ENCODE measurements at regions not wholly inside any gene's neighbourhood (a gene's known extent, or its start where the extent isn't known, plus 50 kb on each side); places are given as distances from the start of the nearest gene placed in this dataset.
"Not testable (repeated sequence)": the region's sequence is repeated elsewhere in the genome, so short reads cannot be mapped to it uniquely, and the experiment has no call there.

DNA sequence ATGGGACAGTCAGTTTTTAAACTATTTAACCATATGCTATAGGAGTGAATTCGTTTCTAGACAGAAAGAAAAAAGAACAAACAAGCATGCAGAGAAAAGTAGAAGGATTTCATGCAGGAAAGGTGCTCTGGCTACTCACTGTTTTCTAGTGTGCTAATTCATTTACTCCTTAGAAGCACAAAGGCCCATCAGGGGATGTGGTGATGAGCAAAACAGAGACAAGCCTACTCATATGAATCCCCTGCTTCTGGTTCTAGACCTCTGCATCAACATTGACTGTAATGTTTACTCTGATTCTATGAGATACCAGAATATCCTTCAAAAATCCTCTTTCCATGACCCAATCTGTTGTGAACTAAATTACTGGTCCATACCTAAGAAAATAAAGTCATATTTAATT is 801.9 kb downstream of the PLOD2 start:
- no peak for DNase-seq

DNA sequence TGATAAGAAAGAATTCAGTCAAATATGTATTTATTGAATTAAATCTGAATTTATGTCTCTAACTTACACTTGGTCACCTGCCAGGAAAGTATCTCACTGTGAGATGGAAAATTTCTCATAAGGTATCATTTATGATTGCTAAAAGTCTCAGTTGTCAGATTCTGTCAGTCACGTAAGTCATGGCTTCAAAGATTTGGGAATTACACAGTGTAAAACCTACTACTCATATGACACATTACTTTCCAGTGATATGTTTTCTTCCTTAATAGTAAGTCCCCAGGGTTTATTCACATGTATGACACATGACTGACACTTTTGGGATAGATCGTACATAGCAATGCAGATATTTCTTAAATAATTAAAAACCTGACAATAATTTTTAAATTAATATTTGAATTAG is 792.2 kb downstream of the PLOD2 start:
- DNase-seq: no peak

DNA sequence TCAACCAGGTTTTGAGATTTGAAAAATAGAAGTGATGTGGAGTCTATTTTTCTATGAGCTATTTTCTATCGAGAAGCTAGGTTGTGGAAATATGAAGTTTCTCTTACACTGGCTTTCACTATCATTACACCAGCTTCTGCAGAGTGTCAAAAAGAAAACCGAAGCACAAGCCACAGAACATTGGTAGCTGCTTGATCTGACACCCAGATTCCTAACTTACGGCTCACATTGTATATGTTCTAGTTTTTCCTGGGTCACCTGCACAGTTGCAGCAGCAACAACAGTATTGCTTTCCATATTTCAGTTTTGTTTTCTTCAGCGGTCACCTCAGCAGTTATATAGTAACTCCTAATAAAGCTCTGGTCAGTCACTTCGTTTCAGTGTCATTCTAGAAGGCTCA is 790.1 kb downstream of the PLOD2 start:
- DNase-seq: no peak

DNA sequence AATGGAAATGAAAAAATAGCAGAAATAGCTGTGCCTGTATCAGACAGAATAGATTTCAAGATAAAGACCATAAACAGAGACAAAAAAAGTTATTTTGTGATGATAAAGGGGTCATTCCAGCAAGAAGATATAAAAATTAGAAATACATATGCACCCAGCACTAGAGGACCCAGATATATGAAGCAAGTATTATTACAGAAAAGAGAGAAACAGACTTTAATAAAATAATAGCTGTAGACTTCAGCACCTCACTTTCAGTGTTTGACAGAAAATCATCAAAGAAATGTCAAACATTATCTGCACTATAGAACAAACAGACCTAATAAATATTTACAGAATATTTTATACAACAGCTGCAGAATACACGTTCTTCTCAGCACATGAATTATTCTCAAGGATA is 783.7 kb downstream of the PLOD2 start:
- DNase-seq: no peak

DNA sequence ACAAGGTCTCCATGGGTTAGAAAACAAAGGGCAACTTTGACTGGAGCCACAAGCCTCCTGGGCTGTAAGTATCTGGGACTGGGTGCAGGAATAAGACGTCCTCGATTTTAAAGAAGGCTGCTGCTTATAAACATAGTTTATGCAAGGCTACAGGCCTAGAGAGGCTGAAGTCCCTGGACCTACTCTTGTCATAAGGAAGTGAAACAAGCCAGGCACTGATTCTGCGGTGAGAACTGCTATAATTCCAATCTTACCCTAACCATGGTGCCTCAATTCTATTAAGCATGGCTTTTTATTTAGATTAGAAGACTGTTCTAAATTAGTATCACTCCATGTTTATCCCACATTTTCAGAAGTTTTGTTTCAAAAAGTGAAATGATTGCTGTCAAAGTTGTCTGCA is 777.6 kb downstream of the PLOD2 start:
- no peak for DNase-seq

DNA sequence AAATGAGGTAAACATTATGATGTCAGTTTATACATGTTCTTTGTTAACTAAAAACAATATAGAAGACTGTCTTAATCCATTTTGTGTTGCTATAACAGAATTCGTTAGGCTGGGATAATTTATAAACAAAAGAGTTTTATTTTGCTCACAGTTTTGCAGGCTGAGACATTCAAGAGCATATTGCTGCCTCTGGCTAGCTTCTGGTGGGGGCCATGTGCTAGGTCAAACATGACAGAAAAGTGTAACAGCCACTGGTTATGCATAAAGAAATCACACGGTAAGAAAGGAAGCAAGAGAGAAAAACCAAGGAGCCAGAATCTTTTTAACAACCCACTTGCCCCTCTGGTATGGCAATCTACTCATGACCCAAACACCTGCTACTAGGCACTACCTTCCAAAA is 776.7 kb downstream of the PLOD2 start:
- no peak for DNase-seq

DNA sequence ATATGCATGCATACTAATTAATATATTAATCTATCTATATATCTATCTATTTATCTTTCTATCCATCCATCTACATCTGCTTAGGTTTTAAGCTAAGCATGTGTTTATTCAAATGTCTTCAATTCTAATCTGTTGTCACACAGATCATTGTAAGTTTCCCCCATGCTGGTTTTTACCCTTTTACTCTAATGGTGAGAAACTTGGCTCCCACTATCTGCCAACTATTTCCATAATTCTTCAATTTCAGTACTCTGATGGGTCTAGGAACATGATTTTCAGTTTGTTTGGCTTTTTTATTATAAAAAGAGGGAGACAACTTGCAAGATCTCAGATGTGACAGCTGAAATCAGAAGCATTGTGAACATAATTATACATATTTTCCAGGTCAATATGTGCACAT is 773.8 kb downstream of the PLOD2 start:
- no peak for DNase-seq

DNA sequence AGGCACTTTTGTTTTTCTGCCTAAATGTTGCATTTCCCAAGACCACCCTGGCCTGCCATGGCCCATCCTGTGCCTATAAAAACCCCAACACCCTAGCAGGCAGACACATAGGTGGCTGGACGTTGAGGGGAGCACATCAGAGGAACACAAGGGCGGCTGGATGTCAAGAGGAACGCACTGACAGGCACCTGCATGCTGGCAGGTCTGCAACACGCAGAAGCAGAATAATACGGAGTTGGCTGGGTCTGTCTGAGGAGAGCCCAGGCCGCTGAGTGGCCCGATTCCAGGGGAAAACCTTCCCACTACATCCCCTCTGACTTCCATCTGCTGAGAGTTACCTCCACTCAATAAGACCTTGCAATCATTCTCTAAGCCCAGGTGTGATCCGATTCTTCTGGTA is 765.6 kb downstream of the PLOD2 start:
- no peak for DNase-seq

DNA sequence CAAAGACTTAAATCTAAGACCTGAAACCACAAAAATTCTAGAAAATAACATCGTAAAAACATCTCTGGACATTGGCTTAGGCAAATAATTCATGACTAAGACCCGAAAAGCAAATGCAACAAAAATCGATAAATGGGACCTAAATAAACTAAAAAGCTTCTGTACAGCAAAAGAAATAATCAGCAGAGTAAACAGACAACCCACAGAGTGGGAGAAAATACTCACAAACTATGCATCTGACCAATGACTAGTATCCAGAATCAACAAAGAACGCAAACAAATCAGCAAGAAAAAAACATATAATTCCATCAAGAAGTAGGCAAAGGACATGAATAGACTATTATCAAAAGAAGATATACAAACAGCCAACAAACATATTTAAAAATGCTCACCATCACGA is 749.4 kb downstream of the PLOD2 start:
- DNase-seq: no peak

DNA sequence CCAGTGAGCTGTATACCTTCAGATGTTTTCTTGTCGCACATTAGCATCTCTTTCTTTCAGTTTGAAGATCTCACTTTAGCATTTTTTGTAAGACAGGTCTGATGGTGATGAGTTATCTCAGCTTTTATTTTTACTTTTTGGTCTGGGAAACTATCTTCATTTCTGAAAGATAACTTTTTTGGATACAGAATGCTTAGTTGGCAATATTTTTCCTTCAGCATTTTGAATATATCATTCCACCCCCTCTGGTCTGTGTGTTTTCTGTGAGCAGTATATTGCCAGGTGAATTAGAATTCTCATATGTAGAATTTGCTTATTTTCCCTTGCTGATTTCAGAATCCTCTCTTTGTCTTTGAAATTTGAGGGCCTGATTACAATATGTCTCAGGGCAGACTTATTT is 743.3 kb downstream of the PLOD2 start:
- no peak for DNase-seq

DNA sequence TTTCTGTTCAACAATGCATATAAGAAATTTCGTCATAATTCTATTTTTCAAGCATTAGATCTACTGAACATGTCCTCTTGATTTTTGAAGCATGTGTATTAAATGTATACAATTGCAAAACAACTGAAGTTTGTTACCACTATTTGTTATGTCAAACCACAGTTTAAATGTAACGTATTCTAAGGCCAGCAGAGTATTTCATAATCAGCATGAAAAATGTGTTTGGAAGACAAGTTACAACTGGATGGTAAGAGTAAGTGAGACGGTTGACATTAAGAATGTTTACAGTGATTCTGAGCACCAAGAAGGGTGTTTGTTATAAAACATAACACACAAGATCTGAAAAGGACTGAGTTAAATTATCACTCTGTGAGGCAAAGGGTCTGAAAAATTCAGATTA is 738.4 kb downstream of the PLOD2 start:
- DNase-seq: no peak

DNA sequence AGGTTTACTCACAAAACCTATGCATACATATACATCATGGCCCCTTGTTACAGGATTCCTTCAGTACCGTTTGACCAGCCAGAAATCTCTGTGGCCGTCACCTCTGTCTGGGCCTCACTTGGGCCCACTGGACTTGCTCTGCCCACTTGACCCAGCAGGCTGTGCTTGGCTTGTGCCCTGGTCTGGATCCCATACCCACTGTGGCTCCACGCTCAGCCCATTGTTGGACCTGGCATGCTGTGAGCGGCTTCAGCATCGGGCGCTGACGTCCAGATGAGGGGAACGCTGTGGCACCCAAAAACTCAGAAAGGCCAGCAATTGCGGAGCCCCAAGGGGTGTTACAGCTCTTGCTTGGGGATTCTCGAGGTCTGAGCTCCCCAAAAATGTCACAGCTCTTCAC is 733.6 kb downstream of the PLOD2 start:
- no peak for DNase-seq

DNA sequence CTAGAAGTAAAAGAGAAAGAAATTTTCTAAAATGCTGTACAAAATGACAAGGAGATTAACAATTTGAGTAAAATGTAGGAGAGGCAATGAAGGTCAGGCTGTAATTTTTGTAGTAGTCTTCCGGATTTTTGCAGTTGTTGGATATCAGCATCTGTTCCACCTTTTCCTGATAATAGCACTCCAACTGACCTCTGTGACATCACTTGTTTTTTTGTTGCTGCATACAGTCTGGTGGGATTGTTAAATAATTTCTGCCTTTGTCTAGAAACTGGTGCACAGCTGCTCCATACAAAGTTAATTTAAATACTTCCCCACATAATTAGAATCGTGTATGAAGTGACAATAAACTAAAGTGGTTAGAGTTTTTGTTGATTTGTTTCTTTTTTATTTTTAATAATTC is 731.4 kb downstream of the PLOD2 start:
- DNase-seq: no peak

DNA sequence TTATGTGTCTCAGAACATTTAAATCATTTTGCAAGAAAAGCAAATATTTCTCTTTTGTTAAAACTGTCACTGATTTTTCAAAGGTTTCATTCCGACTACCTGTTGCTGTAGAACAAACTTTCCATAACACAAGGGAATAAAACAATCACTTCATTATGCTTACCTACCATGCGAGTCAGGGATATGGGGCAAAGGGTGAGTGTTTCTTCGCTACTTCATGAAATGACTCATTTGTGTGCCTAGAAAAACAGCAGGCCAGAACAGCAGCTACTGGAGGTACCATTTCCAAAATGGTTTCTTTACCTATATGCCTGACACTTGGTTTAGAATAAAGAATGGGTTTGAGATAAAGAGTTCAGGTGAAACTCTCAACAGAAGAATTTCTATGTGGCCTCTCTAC is 712.5 kb downstream of the PLOD2 start:
- DNase-seq: no peak

DNA sequence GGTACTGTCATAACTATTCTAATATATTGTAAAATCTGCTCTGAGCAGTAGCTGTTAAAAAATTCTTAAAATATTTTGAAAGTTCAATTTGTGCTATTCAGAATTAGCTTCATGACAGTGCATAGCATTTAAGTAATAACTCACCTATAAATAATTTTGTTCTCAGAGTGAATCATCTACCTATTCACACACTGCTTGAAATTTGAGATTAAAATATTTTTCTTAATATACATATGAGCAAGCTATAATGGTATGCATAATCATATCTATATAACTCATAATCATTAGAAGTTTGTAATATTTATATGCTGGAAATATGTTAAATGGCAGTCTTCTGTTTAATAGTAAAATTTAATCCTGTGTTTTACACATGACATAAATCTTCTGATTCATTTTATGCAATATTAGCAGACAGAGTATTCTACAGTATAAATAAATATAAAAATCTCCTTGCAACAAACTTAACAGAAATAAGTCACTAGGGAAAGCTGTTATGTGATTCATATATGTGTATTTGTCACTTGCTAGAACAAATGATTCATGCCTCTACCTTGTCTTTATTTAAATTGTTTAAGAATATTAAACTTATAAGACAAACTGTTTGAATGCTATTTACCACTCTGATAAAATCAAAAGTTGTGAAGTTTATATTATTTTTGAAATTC is 710.8 kb downstream of the PLOD2 start:
- no peak for DNase-seq

DNA sequence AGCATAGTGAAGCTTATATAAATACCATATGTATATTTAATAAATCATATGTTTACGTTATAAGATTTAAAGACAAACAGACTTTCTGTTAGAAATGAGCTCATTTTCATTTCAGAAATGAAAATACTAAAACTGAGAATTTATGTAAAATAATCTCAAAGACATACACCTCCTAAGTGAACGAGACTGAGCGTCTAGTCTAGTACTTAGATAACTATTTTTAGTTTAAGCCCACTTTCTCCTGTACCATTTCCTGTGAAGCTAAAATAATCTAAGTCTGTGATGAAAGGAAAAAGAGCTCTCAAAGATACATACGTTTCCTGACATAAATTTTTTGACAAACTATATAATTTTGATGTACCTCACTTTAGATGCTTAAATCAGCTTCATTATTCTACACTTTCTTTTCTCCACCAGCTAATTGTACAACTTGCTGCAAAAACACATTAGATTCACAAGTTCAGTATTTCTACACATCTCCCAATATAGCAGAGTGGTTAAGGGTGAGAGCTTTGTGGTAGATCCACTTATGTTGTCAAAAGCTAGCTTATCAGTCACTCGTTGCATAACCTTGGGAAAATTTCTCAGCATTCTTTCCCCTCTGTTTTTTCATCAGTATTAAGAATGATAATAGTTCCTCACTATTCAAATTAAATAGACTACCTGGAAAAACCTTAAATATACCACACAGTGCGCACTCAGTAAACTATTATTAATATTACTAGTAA is 703.0 kb downstream of the PLOD2 start:
- DNase-seq: no peak

DNA sequence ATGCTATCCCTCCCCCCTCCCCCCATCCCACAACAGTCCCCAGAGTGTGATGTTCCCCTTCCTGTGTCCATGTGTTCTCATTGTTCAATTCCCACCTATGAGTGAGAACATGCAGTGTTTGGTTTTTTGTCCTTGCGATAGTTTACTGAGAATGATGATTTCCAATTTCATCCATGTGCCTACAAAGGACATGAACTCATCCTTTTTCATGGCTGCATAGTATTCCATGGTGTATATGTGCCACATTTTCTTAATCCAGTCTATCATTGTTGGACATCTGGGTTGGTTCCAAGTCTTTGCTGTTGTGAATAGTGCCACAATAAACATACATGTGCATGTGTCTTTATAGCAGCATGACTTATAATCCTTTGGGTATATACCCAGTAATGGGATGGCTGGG is 701.3 kb downstream of the PLOD2 start:
- DNase-seq: not testable (repeated sequence)

DNA sequence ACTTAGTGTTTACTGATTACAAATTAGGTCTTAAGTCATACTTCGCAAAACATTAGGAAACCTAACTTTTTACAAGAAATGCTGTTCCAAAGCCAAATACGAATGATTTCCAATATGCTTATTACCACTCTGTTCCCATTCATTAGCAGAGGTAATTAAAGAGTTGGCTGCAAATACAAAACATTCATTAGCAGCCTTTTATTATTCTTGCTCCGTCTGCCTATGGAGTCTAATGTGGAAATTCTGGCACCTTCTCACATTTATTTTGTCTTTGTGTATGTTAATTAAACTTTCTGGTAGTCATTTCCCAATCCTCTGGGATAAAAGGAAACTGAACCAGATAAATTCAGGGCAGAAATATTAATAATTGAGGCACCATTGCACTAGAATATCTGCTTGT is 689.0 kb downstream of the PLOD2 start:
- DNase-seq: no peak

DNA sequence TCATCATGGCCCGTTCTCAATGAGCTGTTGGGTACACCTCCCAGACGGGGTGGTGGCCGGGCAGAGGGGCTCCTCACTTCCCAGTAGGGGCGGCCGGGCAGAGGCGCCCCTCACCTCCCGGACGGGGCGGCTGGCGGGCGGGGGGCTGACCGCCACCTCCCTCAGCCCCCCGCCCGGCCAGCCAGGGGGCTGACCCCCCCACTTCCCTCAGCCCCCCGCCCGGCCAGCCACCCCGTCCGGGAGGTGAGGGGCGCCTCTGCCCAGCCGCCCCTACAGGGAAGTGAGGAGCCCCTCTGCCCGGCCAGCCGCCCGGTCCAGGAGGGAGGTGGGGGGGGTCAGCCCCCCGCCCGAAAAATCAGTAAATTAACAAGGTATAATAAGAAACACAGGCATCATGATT is 678.2 kb downstream of the PLOD2 start:
- not testable (repeated sequence) for DNase-seq

DNA sequence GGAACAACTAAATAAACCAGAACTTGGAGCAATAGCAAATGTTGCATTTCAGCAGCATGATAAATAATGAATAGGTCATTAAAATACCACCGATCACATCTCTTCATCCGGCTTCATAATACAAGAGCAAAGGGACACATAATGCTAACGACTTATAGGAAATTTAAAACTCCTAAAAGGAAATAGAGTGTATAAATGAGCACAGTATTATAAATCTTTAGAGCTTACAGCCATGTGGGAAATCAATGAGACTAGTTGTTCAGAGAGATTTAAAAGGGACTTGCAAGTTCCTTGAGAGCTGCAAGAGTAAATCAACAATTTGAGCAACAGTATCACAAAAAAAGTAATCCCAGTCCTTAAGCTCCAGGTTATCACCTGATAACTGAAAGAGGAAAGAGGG is 677.0 kb downstream of the PLOD2 start:
- no peak for DNase-seq

DNA sequence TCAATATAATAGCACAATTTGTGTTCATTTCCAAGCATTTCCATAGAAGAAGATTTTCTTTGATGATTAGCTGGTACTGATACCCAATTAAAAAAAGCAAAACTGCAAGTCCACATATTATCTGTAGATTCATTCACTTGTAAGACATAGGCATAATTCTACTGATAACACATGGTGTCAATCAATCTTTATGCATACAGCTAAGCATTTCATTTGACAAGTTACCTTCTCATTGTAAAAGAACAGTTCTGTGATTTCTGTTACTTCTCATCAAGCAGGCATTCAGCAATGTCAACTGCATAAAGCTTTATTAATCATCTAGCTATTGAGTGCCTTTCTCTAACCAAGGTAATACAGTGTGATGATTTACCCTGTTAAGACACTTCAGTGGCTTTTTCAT is 672.0 kb downstream of the PLOD2 start:
- no peak for DNase-seq

DNA sequence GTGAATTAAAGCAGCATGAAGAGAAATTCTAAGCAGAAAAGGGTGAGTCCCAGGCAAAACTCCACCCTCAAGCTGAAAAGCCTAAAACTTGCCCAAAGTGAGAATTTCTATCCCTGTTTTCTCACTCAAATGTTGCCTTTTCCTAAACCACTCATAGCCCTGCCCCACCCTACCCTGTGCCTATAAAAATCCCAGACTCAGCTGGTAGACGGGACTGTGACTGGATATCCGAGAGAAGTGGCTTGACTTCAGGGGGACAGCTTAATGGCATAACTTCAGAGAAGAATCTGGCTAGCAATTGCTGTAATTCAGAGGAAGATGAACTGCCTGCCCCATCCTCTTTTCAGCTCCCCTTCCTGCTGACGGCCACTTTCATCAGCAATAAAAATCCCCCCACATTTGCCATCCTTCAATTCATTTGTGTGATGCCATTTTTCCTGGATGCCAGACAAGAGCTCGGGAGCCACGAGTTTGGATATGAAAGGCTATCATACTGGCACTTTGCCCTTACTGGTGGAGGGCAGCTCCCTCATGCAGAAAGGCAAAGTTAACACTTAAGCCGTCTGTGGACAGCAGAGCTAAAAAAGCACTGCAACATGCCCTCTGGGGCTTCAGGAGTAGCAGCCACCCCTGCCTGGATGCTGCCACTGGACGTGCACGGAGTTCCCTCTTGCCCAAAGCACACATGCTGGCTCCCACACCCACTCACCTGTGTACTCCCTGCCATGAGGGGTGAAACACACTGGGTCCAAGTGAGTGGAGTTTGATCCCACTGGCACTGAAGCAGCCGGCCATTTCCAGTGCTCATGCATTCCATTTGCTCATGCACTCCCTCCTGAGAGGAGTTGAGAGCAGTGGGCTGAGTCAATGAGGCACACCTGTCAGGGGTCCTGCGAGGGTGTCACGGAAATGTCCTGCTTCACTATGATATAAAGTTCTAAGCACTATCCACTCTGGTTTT is 670.6 kb downstream of the PLOD2 start:
- no peak for DNase-seq

DNA sequence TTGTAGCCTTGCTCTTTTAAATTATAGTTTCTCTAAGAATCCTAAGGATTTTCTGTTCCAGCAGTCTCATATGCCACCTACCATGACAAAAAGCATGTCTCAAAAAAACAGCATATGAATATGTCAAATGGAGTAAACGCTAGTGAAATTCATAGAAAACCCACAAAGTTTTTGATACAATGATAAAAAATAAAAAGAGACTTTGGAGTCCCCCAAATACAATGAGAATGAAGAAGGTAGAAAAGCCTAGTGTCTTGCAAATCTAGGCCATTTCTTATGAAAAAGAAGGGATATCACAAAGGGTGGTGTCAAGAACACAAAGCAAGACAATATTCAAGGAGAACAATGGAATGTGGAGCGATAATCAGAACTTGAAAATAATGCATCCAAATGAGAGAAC is 668.5 kb downstream of the PLOD2 start:
- DNase-seq: no peak

DNA sequence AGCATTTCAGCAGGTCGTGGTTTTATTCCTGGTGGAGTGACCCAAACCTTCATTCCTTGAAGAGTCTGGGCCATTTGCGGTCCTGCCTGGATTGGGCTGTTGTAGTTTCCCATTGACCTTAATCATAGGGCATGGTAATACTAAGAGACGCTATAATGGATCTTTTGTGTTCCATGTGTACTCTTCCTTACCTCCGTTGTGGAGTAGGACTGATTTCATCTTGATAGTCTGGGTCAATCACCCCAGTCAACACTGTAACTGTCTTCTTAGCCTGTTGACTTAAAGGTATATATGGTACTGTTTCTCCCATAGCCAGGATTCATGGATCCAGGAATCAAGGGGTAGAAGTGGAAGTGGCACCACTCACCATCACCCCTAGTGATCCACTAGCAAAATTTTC is 643.6 kb downstream of the PLOD2 start:
- DNase-seq: not testable (repeated sequence)
